B cell (primary cell): ENCODE measurements at regions not wholly inside any gene's neighbourhood (a gene's known extent, or its start where the extent isn't known, plus 50 kb on each side); places are given as distances from the start of the nearest gene placed in this dataset.

Source experiments
- ATAC-seq: fragments of 200-7000 bp; cut with Tn5 transposase; one replicate; pipeline ENCODE4 v1.10.0; 2021; ENCODE audit warnings: low read depth, mild to moderate bottlenecking, moderate number of reproducible peaks, moderate library complexity
- CTCF ChIA-PET: fragments of 350-600 bp; sonication (Branson Sonifier 250); formaldehyde crosslinking; loops from one replicate; lab custom pipeline; 2021; ENCODE audit warnings: antibody characterized with exemption, inconsistent platforms; lab: Charles Lee
- POLR2A ChIA-PET: fragments of 350-600 bp; sonication (Branson Sonifier 250); formaldehyde crosslinking; loops from one replicate; lab custom pipeline; 2021; ENCODE audit warnings: antibody characterized with exemption; lab: Charles Lee
- DNase-seq: peaks from one replicate; pipeline ENCODE4 v3.0.0; 2013
- H2AFZ ChIP-seq: 2 replicates; pipeline ENCODE4 v1.6.1; 2012; ENCODE audit warnings: mild to moderate bottlenecking, low read depth, low read length; ENCODE audit not compliant: insufficient read depth, poor library complexity, severe bottlenecking
- H3K27ac ChIP-seq, 2 donors: 1 replicate in 1 of 2; 2 replicates in 1 of 2; pipeline ENCODE4 v1.5.1; 2012 to 2013; ENCODE audit warnings: low read length in 2 of 2, mild to moderate bottlenecking in 2 of 2, moderate library complexity in 1 of 2
- H3K27me3 ChIP-seq, 4 experiments: fragments of 200-600 bp in 1 of 4; sonication (generic) in 1 of 4; replicated peaks in 1 of 4; 1 replicate in 2 of 4; 2 replicates in 2 of 4; pipeline versions ENCODE4 v1.6.1 to v1.7.0; 2013 to 2016; ENCODE audit warnings: low read length in 3 of 4, mild to moderate bottlenecking in 2 of 4, mixed read lengths in 1 of 4, moderate library complexity in 1 of 4; ENCODE audit not compliant: insufficient read depth in 4 of 4, control insufficient read depth in 3 of 4; ENCODE audit errors: control extremely low read depth in 1 of 4
- H3K36me3 ChIP-seq, 2 experiments: replicated peaks in 1 of 2; 1 replicate in 1 of 2; 2 replicates in 1 of 2; pipeline versions ENCODE4 v1.6.1 to v1.7.1; 2013; ENCODE audit warnings: low read length in 1 of 2; ENCODE audit not compliant: insufficient read depth in 2 of 2, control insufficient read depth in 1 of 2; ENCODE audit errors: control extremely low read depth in 1 of 2, extremely low read depth in 1 of 2
- H3K4me1 ChIP-seq, 2 donors: fragments of 200-600 bp in 1 of 2; sonication (generic) in 1 of 2; 1 replicate in 1 of 2; 2 replicates in 1 of 2; pipeline versions ENCODE4 v1.5.1 to v1.6.1; 2013 to 2017; ENCODE audit warnings: low read length in 2 of 2; ENCODE audit not compliant: control insufficient read depth in 2 of 2, insufficient read depth in 2 of 2
- H3K4me2 ChIP-seq: replicated peaks from 2 replicates; pipeline ENCODE3; 2012; ENCODE audit warnings: mild to moderate bottlenecking, low read depth, low read length; ENCODE audit not compliant: poor library complexity, severe bottlenecking
- H3K4me3 ChIP-seq, 5 experiments: fragments of 200-600 bp in 1 of 5; sonication (generic) in 1 of 5; 1 replicate in 3 of 5; 2 replicates in 2 of 5; pipeline versions ENCODE4 v1.5.1 to v1.7.0; 2011 to 2016; ENCODE audit warnings: low read length in 4 of 5, mild to moderate bottlenecking in 4 of 5, low read depth in 2 of 5, control low read depth in 1 of 5, moderate library complexity in 1 of 5; ENCODE audit not compliant: insufficient read depth in 1 of 5; ENCODE audit errors: control extremely low read depth in 1 of 5, extremely low read depth in 1 of 5
- H3K79me2 ChIP-seq: fragments of 200-600 bp; sonication (generic); one replicate; pipeline ENCODE4 v1.6.0; 2016; ENCODE audit warnings: low read length; ENCODE audit not compliant: control insufficient read depth, insufficient read depth
- H3K9ac ChIP-seq: fragments of 200-600 bp; sonication (generic); 2 replicates; pipeline ENCODE4 v1.6.1; 2017; ENCODE audit warnings: mild to moderate bottlenecking, low read length, moderate library complexity
- H3K9me3 ChIP-seq, 3 donors: one replicate each; pipeline versions ENCODE4 v1.6.1 to v1.7.1; 2013; ENCODE audit warnings: low read length in 2 of 3; ENCODE audit not compliant: control insufficient read depth in 2 of 3, insufficient read depth in 1 of 3; ENCODE audit errors: control extremely low read depth in 1 of 3
- H4K20me1 ChIP-seq: 2 replicates; pipeline ENCODE4 v1.6.0; 2012; ENCODE audit warnings: mild to moderate bottlenecking, low read length; ENCODE audit not compliant: insufficient read depth, control insufficient read depth, poor library complexity, severe bottlenecking
- H3K27ac Mint-ChIP-seq: one replicate; pipeline ENCODE4 v1.8.0; 2021; ENCODE audit warnings: mixed read lengths
- H3K27me3 Mint-ChIP-seq: one replicate; pipeline ENCODE4 v1.8.0; 2021; ENCODE audit warnings: mixed read lengths
- H3K4me1 Mint-ChIP-seq: one replicate; pipeline ENCODE4 v1.8.0; 2021; ENCODE audit warnings: mixed read lengths
- H3K4me3 Mint-ChIP-seq: one replicate; pipeline ENCODE4 v1.8.0; 2021; ENCODE audit warnings: mixed read lengths
- H3K9me3 Mint-ChIP-seq: one replicate; pipeline ENCODE4 v1.8.0; 2022; ENCODE audit warnings: mixed read lengths; ENCODE audit not compliant: insufficient read depth
- CTCF ChIP-seq: fragments of 200-600 bp; IDR thresholded peaks from one replicate; pipeline ENCODE4 v1.8.0; 2022; ENCODE audit warnings: antibody characterized with exemption, mild to moderate bottlenecking
- EZH2 ChIP-seq: IDR thresholded peaks from 2 replicates; pipeline ENCODE4 v1.6.1; 2012; ENCODE audit warnings: borderline replicate concordance, low read depth, mild to moderate bottlenecking, moderate library complexity, low read length; ENCODE audit not compliant: insufficient read depth, poor library complexity, severe bottlenecking
- WGBS: methylation state at CpG from one replicate; pipeline ENCODE4 v1.1.5; 2013; ENCODE audit warnings: missing lambda C conversion rate; ENCODE audit not compliant: insufficient coverage; 5-methylcytosine and 5-hydroxymethylcytosine counted together
- intact Hi-C: fragments of 100-400 bp; cut with micrococcal nuclease; formaldehyde crosslinking; loops from one replicate; pipeline ENCODE4 v1.10.0; 2022

GRCh38 chr13:70812481-70812880 is 704.2 kb upstream of the KLHL1 start:
- peaks cover 6% of the 10 kb centered on the region for H3K9me3 Mint-ChIP-seq
- Histone ChIP-seq H2AFZ (no peak overlapping the region), H3K4me3 (no peak overlapping the region), H3K36me3 (no peaks in the 10 kb centered on the region), H3K79me2 (no peaks in the 10 kb centered on the region), H3K9ac (no peak overlapping the region), H3K27me3 (no peaks in the 10 kb centered on the region), H3K9me3 (peaks cover 0 to 3% (median 2%) of the 10 kb centered on the region in 3 donors), H4K20me1 (no peaks in the 10 kb centered on the region), H3K4me2 (no peak overlapping the region), H3K4me1 (no peaks in the 10 kb centered on the region), H3K27ac (no peak overlapping the region)
- intact Hi-C loops = no loop called here
- no peaks in the 10 kb centered on the region for H3K4me1 Mint-ChIP-seq
- TF ChIP-seq CTCF (no peak), EZH2 (no peak)
- no peaks in the 10 kb centered on the region for H3K27me3 Mint-ChIP-seq
- ChIA-PET CTCF (no interaction called here), POLR2A (no interaction called here)
- H3K4me3 Mint-ChIP-seq = no peak overlapping the region
- ATAC-seq (no peak), DNase-seq (no peak)
- H3K27ac Mint-ChIP-seq = no peak overlapping the region

GRCh38 chr13:70809588-70809987 is 701.3 kb upstream of the KLHL1 start:
- Mint-ChIP-seq H3K4me1 (no peaks in the 10 kb centered on the region), H3K27ac (no peak overlapping the region), H3K27me3 (no peaks in the 10 kb centered on the region), H3K4me3 (no peak overlapping the region), H3K9me3 (peaks cover 6% of the 10 kb centered on the region)
- no peak for TF ChIP-seq EZH2
- no peaks in the 10 kb centered on the region for H3K79me2 ChIP-seq
- intact Hi-C loops = no loop called here
- H3K9ac ChIP-seq = no peak overlapping the region
- H3K4me1 ChIP-seq = no peaks in the 10 kb centered on the region
- no peak overlapping the region for H2AFZ ChIP-seq
- peaks cover 0 to 3% (median 2%) of the 10 kb centered on the region in 3 donors for H3K9me3 ChIP-seq
- H3K4me3 ChIP-seq = no peak overlapping the region
- CTCF ChIA-PET = no interaction called here
- POLR2A ChIA-PET = no interaction called here
- 96% methylated on average over 4 of the region's 4 CpGs for WGBS
- ATAC-seq = no peak
- no peak for DNase-seq
- H3K36me3 ChIP-seq = no peaks in the 10 kb centered on the region
- H3K27me3 ChIP-seq = no peaks in the 10 kb centered on the region
- no peak overlapping the region for H3K27ac ChIP-seq
- no peaks in the 10 kb centered on the region for H4K20me1 ChIP-seq
- no peak overlapping the region for H3K4me2 ChIP-seq
